ENCODE measurements at regions not wholly inside any gene's neighbourhood (a gene's known extent, or its start where the extent isn't known, plus 50 kb on each side); places are given as distances from the start of the nearest gene placed in this dataset.
A peak's percentile ranks its signal among the peaks of the same experiment; 100 is the strongest.
"Not testable (repeated sequence)": the region's sequence is repeated elsewhere in the genome, so short reads cannot be mapped to it uniquely, and the experiment has no call there.

- DNase-seq, result no peak
These were observed 118.9 kb upstream of the CAB39 start for GRCh38 chr2:230593765-230594164.

DNA sequence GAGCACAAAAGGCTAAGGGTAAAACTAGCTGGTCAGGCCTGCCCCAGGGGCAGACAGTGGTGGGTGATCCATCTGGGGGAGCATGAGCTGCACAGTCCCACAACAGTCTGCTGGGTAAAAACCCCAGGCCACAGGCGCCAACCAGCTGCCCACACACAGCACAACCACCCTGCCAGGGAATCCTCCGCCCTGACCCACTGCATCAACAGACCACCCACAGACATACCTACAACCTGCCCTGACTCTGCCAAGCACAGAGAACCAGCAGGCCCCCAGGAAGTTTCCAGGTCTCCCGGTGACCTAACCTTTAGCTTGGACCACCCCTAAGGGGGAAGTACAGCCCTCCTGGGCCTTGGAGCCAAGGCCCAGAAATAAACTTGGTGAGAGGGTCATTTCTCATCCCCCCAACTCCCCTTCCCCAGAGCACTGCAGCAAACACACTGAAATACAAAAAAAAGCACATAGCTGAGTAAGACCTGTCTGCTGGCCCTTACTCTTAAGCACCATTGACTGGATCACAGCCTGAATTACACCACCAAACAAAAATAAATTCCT lies 118.3 kb upstream of the CAB39 start:
- no peak for DNase-seq

DNA sequence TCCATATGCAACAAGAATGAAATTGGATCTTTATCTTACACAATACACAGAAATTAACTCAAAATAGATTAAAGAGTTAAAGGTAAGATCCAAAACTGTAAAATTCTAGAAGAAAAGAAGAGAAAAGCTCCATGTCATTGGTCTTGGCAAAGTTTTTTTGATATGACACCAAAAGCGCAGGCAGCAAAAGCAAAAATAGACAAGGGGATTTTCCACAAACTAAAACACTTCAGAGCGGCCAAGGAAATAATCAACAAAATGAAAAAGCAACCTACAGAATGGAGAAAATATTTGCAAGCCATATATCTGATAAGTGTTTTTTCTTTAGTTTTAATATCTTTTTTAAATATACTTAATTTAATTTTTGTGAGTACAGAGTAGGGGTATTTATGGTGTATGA lies 112.8 kb upstream of the CAB39 start:
- no peak for DNase-seq

DNA sequence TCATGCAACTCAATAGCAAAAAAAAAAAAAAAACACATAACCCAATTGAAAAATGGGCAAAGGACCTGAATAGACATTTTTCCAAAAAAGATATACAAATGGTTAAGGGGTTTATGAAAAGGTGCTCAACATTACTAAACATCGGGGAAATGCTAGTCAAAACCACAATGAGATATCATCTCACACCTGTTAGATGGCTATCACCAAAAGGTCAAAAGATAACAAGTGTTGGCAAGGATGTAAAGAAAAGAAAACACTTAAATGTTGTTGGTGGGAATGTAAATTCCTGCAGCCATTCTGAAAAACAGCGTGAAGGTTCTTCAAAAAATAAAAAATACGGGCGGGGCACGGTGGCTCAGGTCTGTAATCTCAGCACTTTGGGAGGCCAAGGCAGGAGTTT lies 112.4 kb upstream of the CAB39 start:
- no peak for DNase-seq

DNA sequence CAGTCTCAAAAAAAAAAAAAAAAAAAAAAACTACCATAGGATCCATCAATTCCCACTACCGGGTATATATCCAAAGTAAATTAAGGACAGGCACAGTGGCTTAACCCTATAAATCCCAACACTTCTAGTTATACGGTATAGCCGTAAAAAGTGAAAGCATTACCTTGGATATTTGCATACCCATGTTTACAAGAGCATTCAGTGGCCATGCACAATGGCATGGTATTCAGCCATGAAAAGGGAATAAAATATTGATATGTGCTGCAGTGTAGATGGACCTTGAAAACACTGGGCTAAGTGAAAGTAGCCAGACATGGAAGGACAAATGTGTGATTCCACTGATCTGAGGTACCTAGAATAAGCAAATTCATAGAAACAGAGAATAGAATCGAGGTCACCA lies 111.8 kb upstream of the CAB39 start:
- no peak for DNase-seq

GRCh38 chr2:230601510-230601909 lies 111.1 kb upstream of the CAB39 start:
- DNase-seq, result no peak

DNA sequence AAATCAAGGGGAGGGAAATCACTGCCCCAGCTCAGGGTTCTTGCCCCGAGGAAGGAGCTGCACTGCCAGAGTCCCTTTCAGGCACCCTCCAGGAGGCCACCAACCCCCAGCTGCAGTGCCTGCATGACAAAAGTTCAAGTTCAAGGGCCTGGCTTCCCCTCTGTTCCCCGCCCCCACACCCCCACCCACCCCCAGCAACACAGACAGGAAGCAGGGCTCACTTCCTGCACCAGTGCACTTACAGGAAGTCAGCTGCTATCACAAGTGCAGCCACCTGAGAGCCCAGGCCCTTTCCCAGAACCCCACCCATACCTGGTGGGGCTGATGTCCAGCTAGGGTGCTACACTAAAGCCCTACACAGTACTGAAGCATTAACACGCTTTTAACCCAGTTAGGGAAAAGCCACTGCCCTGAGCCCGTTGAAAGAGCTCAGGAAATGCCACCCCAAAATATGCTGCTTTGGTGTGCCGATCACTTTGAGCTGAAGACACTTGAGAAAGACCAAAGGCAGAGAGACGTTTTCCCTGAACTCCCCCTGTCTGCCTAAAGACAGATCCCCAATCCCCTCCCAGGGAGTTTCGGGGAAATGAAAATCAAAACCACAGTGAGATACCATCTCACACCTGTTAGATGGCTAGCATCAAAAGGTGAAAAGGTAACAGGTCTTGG lies 109.9 kb upstream of the CAB39 start:
- peak; percentile 16 to 88 (median 35) for DNase-seq

DNA sequence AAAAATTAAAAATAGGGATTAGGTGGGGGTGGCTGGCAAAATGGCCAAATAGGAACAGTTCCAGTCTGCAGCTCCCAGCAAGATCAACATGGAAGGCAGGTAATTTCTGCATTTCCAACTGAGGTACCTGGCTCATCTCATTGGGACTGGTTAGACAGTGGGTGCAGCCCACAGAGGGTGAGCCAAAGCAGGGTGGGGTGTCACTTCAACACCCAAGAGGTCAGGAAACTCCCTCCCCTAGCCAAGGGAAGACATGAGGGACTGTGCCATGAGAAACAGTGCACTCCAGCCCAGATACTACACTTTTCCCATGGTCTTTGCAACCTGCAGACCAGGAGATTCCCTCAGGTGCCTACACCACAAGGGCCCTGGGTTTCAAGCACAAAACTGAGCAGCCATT lies 109.3 kb upstream of the CAB39 start:
- DNase-seq, result not testable (repeated sequence)

DNA sequence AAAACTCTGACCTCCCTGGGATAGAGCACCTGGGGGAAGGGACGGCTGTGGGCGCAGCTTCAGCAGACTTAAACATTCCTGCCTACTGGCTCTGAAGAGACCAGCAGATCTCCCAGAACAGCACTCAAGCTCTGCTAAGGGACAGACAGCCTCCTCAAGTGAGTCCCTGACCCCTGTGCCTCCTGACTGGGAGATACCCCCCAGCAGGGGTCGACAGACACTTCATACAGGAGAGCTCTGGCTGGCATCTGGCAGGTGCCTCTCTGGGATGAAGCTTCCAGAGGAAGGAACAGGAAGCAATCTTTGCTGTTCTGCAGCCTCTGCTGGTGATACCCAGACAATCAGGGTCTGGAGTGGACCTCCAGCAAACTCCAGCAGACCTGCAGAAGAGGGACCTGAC lies 108.5 kb upstream of the CAB39 start:
- not testable (repeated sequence) for DNase-seq

DNA sequence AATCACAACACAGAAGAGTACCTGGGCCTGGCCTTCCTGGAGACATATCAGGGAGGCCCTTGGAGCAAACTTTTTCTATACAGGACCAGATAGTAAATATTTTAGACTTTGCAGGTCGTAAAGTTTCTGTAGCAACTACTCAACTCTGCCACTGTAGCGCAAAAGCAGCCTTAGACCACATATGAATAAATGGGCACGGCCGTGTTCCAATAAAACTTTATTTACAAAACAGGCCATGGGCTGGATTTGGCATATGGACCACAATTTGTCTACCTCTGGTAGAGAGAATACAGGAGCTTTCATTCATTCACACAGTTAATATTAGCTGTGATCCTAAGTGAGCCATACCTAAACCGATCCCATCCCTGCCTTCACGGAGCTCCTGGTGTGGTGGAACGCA lies 98.6 kb upstream of the CAB39 start:
- DNase-seq, result no peak

- DNase-seq, result peak in 1 of 5 donors; percentile 48
These were observed 97.7 kb upstream of the CAB39 start for GRCh38 chr2:230614913-230615332.

DNA sequence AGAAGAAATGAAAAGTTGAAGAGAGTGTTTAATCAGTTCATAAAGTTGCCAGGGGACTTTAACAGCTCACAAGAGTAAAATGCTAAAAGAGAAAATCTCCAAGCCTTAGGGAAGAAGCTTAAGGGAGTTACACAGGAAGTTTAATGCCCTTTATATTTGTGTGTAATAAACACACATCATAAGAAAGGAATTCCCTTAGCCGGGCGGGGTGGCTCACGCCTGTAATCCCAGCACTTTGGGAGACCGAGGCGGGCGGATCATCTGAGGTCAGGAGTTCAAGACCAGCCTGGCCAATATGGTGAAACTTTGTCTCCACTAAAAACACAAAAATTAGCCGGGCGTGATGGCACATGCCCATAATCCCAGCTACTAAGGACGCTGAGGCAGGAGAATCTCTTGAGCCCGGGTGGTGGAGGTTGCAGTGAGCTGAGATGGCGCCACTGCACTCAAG lies 95.4 kb upstream of the CAB39 start:
- not testable (repeated sequence) for DNase-seq

DNA sequence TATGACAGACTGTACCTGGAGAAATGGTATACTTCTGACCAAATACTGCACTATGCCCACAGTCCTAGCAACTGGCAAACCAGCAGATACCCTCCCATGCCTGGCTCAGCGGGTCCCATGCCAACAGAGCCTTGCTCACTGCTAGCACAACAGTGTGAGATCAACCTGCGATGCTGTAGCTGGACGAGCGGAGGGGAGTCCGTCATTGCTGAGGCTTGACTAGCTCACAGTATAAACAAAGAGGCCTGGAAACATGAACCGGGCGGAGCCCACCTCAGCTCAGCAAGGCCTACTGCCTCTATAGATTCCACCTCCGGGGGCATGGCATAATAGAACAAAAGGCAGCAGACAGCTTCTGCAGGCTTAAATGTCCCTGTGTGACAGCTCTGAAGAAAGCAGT lies 93.2 kb upstream of the CAB39 start:
- DNase-seq, result no peak

- DNase-seq, result not testable (repeated sequence)
These were observed 87.4 kb upstream of the CAB39 start for GRCh38 chr2:230625220-230625619.

DNA sequence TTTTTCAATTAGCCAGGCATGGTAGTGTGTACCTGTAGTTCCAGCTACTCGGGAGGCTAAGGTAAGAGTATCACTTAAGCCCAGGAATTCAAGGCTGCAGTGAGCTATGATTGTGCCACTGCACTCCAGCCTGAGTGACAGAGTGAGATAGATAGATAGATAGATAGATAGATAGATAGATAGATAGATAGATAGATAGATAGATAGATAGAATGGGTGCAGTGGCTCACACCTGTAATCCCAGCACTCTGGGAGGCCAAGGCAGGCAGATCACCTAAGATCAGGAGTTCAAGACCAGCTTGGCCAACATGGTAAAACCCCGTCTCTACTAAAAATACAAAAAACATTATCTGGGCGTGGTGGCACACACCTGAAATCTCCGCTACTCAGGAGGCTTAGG lies 85.6 kb upstream of the CAB39 start:
- not testable (repeated sequence) for DNase-seq

DNA sequence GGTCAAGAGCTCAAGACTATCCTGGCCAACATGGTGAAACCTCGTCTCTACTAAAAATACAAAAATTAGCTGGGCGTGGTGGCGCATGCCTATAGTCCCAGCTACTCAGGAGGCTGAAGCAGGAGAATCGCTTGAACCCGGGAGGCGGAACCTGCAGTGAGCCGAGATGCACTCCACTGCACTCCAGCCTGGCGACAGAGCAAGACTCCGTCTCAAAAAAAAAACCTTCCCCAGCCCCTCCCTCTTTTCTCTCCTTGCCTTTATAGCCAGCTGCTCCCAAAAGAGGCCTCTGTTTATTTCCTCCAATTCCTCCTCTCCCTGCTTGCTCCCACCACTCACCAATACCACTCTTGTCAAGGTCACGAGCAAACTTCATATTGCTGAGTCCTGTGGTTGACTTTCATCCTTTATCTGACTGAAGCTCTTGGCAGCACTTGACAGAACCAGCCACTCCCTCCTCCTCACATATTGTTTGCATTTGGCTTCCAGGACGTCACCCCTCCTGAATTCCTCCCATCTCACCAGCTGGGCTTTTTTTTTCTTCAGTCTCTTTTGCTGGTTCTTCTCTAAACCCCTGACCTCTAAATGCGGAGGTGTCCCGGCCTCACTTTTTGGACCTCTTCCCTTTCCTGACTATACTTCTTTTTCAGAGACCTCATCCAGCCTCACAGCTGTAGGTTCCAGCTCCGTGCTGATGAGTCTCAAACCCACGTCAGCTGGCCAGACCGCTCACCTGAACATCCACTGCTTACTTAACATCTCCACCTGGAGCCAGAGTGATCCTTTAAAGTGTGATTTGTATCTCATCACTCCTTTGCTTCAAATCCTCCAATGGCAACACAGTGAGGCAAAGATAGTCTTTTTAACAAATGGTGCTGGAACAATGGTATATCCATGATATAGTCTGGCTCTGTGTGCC lies 84.6 kb upstream of the CAB39 start:
- no peak for DNase-seq

DNA sequence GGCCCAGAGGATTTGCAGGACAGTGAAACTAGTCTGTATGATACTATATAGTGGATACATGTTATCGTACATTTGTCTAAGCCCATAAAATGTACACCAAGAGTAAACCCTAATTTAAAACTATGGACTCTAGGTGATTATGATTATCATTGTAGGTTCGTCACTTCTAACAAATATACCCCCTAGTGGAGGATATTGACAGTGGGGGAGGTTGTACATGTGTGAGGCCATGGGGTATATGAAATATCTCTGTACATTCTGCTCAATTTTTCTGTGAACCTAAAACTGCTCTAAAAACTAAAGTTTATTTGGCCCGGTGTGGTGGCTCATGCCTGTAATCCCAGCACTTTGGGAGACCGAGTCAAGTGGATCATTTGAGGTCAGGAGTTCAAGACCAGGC lies 81.2 kb upstream of the CAB39 start:
- no peak for DNase-seq

GRCh38 chr2:230634146-230634545 lies 78.5 kb upstream of the CAB39 start:
- DNase-seq, result no peak

- DNase-seq, result not testable (repeated sequence)
These were observed 77.8 kb upstream of the CAB39 start for GRCh38 chr2:230634721-230635313.

- no peak for DNase-seq
These were observed 75.9 kb upstream of the CAB39 start for GRCh38 chr2:230636684-230637271.

DNA sequence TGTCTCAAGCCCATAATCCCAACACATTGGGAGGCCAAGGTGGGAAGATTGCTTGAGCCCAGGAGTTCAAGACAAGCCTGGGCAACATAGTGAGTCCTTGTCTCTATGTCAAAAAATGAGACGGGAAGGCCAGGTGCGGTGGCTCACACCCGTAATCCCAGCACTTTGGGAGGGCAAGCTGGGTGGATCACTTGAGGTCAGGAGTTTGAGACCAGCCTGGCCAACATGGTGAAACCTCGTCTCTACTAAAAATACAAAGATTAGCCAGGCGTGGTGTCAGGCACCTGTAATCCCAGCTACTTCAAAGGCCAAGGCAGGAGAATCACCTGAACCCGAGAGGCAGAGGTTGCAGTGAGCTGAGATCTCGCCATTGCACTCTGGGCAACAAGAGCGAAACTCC lies 75.2 kb upstream of the CAB39 start:
- not testable (repeated sequence) for DNase-seq

GRCh38 chr2:230640540-230641011 lies 72.1 kb upstream of the CAB39 start:
- no peak for DNase-seq

DNA sequence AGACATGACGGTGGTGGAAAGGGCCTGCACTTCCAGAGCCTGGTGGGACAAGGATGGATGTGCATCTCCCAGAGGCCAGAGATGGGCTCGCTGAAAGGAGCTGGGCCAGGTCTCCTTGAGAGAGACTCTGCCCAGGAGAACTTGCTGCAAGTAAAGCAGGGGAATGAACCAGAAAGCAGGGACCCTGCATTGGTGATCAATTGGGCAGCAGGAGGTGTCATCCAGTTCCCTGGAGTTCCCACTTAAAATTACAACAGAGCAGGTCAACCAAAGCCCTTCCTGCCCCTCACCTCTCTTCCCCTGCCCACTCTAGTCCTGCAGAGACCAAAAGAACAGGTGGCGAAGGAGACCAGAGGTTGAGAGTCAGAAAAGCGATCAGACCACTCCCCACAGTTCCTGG lies 69.7 kb upstream of the CAB39 start:
- no peak for DNase-seq

Measured in T-helper 1 cell (primary cell).